GM18498 (cell line): ENCODE measurements at regions not wholly inside any gene's neighbourhood (a gene's known extent, or its start where the extent isn't known, plus 50 kb on each side); places are given as distances from the start of the nearest gene placed in this dataset.

Experiments used
- ATAC-seq: cut with Tn5 transposase; IDR thresholded peaks from one replicate; pipeline ENCODE4 v1.9.1; 2021; ENCODE audit warnings: mild to moderate bottlenecking, moderate library complexity; ENCODE audit not compliant: unreplicated experiment

DNA sequence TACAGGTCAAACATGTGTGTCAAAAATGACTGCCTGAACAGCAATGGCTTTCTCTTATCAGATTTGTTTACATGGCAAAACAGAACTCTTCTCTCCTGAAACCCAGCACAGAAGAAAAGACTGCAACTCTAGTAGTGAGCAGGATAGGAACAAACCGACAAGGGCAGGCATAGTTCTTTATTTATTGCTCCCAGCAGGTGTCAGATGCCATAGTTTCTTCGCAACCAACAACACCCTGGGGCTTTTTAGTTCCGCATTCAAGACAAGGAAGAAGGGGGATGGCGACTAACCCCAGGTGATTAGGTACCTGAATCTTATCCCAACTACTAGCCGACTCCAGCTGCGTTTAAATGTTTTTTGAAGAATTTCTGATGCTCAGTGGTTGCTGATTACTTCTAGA, 367.5 kb upstream of the FIGN start:
- ATAC-seq, result no peak

DNA sequence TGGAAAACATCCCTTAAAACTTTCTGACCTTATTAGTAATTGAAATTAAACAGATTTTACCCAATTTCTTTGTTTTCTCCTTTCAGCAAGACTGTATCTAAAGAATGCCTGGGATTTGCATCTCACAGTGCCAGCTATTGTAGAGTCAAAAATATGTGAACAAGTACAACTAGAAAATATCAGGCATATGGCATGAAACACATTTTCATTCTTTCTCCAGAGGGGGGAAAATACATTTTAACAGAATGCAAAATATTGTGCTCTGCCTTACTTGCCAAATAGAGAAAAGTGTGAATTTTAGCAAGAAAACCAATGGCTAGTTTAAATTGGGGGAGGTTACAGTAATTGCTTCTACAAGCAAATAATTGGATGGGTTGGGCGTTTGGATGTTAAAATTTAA, 366.6 kb upstream of the FIGN start:
- no peak for ATAC-seq

DNA sequence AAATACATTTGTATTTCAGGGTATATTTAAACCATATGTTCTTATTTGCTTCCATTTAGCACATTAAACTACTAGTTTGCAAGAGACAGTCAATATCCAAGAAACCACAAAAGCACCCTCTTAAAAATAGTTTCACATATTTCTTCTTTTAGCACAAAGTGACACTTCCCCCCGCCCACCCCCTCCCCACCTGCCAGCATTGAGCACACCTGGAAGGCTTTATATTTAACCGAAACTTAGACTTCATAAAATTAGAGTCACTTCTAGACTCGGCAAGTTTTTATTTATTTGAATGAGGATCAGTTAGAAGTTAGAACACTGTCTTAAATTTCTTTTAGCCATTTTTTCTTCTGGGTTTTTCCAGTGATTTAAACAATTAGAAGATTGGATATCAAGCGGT, 355.9 kb upstream of the FIGN start:
- no peak for ATAC-seq

DNA sequence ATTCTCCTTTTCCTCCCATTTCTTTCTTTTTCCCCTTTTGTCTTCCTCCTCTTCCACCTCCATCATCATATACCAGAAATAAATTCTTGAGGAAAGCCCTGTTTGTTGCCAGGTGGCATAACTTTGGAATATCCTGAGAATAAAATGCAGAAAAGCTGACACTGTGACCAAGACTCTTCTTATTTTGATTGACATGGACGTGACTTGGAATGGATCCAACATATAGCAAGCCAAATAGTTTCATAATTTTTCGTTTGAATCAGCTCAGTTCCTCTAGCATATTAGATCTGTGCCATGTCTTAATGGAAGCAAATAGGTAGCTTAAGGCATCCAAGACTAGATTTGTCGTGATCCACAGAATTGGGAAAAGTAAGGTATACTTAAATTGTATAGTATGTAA, 354.7 kb upstream of the FIGN start:
- ATAC-seq, result no peak

DNA sequence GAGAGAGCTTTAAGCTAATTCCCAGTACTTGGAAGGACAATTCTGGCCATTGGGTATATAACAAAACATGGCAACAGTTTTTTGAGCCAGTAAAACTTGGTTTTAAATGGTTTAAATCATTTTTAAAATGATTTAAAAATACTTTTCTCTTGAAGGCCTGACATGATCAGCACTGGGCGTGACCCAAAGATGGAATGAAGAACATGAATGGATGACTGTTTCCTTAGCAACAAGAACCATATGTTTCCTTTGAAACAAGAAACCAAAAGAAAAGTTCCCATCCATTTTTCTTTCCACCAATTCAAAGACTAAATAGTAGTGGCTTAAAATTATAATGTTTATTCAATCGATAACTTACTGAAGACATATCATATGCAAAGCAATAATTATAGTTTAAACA, 348.3 kb upstream of the FIGN start:
- ATAC-seq, result no peak

DNA sequence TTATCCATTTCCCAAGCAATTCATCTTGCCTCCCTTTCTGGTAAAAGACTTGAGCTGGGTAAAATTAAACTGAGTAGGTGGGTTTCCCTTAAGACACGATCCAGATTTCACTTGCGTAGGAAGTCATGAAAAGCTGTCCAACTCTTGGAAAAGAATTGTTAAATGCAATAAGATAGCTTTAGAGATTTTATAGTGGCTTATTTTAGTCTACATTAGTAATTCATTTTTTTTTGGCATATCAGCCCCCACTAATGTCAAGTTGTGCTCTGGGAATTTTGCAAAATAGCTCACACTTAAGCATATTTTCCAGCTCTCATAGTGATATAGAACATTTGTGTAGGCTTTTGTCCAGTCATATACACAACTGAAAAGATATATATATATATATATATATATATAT, 344.7 kb upstream of the FIGN start:
- no peak for ATAC-seq

DNA sequence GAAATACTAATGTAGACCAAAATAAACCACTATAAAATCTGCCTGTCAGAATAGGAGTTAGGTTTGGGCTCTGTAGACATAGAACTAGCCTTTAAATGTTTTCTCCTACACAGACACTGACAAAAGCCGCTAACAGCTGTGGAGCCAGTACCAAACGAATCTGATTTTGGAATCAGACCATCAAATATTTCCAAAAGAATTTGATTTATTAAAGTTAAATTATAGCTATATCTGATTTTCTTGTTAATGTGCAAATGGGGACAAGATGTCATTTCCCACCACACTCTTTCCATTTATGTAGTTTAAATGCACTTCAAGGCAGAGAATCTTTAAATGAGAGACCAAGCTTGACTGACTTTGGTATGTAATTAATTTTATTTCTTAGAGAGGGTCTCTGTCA, 343.4 kb upstream of the FIGN start:
- no peak for ATAC-seq

DNA sequence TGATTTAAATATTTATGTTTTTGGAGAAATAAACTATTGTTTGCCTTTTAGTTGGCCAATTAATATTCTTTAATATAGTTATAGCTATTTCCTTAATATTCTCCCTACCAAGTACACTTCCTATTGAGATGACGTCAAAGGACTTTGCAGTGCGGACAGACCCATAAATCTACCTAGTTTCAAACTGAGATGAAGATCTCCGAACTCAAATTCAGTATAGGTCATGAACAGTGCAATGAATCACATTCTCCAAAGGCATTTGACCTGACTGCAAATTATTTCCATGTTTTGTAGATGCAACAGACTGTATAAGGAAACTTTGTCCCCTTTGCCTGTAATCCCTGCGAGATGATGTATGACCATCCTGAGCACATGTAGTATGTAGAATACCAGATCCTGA, 342.6 kb upstream of the FIGN start:
- ATAC-seq, result no peak

DNA sequence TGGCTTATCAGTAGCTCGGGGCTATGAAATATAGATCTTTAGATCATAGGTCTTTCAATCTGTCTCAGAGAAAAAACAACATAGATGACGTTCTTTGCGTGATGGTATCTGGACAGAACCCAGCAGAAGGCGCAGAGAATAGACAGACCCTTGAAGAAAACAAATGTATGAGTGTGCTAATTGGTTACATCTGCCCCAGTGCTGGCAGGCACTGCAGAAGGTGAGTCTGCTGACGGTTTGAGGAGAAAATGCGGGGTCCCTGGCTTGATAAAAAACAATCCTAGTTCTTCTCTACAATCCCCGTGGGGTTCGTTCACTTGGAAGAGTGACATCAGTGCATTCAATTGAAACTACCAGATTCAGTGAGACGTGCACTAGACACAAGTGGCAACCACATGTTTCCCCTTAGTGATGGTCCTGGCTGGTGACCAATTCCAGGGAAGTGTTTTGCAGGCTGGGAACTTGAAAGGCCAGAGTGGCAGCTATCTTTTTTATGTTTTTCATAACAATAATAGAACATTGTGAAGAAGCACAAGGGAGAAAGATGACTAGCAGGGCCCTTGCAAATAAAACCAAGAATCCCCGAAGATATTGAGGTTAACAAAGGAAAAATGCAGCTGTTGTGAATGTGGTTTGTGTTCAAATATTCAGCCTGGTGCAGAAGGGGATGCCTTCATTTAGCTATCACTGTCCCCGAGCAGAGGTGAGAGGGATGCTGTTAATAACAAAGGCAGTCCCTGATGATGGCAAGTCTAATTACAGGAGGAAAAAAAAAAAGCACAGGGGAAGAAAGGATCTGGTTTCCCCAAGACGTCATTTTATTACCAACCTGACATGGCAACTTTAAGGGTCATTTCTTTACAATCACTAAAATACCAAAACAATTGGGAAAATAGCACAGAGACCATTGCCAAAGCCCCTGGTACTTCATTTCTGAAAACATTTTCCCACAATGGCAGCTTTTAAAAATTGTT, 337.6 kb upstream of the FIGN start:
- no peak for ATAC-seq

DNA sequence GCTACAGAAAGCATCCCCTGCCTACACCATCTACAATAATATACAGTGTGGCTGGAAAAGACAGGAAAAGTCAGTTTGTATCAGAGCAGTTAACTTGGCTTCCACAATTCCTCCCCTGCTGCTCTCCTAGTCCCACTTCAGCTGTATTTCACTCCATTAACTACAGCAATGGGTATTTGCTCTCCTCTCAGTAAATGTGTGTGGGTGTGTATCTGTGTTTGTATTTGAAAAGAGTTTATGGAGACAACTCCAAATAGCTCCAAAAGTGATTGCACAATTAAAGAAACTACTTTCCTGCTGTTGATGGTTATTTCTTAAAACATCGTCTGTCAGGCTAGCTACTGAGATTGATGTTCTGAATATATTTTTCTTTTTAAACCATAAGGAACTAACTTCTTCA, 333.7 kb upstream of the FIGN start:
- no peak for ATAC-seq

DNA sequence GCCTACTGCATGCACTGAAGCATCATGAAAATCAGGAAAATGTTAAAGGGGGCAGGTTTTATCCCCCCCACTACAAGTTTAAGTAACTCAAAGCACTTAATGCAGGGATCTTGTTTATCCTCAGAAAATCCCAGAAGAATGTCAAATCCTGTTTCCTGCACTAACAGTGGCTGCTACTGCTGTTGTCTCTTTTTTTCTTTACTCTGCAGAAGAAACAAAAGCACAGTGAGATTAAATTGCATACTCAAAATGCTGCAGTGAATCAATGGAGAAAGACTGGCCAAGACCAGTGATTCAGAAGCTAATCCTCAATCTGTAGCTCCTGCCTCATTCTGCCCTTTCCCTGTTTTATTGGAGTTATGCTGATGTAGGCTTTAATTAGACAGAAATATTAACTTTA, 332.3 kb upstream of the FIGN start:
- no peak for ATAC-seq

DNA sequence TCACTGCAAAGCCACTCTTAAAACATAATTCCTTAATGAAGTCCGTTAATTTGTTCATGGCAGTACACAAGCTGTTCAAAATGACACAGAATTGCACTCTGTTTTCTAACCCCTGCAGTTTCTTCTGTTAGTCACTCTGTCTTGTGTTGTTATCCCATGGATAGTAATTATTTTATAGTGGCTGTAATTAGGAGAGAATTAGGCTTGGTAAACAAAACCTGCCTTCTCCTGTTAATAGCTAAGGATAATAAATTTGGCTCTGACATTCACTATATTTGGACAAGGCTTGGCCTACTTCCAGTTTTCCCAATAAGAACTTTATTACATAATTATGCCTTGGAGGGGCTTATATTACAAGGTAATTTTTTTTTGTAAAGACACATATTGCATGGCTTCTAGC, 330.3 kb upstream of the FIGN start:
- ATAC-seq, result no peak

DNA sequence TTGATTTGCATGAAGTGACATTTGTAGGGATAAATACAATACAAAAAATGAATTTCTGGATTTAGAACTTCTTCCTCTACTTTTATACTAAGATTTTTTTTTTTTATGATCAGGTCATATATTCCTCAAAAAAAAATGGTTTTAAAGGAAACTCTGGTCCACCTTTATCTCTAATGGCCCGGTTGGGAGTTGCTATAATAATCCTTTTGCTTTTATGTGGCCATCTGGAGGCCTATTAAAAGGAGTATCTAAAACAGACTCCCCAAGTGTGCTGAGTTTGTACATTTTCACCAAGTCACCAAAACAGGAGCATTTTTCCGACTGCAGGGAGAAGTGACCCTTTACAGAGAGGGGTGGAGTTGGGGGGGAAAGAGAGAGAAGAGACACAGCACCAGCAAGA, 329.2 kb upstream of the FIGN start:
- no peak for ATAC-seq

DNA sequence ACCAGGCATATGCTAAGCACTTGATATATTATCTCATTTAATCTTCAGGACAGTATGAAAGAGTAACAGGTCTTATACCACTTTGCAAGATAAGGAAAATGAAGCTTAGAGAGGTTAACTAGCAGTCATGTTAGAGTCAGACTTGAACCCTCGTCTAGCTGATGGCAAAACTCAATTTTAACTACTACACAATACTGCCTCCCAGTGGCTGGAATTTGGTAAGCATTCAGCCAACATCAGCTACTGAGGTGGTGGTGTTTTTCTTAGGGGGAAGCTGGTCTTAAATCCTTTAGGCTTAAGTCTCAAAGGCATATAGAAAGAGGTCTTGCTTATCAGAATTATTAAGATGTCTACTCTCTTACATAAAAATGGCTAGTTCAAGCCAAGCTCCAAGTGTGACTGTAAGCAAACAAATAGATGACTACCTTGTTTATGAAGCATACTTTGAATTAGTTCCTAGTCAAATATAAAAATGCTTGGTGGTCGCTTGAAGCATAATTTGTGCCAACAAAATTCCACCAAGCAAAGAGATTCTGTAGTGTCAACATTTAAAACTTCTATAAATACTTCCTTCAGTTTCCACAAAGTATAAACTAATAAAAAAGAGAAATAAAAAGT, 325.4 kb upstream of the FIGN start:
- peak; percentile 75 for ATAC-seq

DNA sequence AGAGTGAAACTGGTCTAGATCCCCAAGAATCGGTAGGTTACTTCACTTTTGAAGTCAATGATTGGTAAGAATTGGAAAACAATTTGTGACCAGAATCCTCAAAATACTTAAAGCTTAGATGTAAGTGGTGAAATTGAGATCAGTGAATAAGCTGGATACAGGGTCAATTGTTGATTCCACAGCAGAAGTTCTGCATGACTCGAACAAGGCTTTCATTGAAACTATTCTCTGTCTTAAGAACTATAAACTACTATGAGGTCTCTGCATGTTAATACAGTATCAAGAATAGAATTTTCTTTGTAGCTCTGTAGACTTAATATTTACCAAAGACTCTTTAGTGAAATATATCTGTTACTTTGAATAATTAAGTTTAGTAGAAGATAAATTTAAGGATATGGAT, 324.2 kb upstream of the FIGN start:
- no peak for ATAC-seq

DNA sequence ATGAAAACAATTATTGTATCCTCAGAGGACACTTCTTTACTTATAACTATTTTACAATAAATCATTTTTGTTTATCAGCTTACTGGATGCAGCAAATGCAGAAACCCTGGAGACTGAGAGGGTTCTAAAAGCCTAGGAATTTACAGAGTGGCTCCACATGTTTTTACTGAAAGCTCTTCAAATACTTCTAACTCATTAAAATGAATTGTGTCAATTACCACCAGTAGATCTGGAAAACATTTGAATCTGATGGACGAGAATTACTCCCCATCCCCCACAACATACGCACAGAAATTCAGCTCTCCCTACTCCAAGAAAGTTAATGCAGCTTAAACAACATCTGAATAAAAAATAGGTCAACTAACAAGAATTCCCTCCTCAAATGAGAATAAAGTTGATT, 319.8 kb upstream of the FIGN start:
- no peak for ATAC-seq

DNA sequence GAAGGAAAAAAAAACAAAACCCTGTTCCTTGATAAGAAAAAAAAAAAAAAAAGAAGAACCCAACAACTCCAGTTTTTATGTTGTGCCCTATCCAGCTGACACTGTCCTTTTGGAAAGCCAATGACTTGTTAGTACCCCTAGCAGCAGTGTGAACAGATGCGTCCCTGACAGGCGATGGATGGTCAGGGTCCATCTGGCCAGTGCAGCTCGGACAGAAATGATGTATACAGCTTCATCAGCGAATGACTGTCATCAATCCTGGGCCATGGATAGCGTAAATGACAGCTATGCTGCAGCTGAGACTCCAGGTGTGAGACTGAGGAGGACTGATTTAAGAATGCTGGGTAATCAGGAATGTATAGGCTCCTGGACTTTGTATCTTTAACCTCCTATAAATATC, 318.8 kb upstream of the FIGN start:
- ATAC-seq, result no peak

DNA sequence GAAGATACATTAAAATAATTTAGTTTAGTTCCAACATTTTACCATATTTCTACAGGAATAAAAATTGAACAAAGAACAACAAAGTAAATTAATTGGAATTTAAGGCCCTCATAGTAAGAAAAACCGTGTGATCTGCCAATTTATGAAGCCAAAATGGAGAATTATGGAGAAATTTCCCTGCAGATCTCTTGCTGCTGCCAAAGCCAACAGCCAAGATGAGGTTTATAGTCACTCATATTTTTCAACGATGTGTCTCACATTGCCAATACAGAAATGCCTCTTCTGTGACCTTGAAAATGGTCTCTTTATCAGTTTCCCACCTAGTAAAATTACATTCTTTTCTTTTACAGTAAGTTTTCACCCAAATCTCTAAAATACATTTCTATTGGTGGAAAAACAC, 317.2 kb upstream of the FIGN start:
- ATAC-seq, result no peak

DNA sequence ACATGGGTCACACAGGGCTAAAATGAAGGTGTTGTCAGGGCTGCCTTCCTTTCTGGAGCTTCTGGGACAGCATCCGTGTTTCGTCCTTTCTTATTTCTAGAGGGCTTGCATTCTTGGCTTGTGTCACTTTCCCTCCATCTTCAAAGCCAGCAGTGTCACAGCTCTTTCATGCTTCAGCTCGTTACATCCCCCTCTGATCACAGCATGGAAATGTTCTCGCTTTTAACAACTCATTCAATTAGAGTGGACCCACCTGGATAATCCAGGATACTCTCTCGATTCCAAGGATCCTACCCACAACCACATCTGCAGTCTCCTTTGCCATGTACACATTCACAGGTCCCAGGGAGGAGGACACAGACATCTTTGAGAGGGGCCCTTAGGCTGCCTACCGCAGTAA, 316.2 kb upstream of the FIGN start:
- no peak for ATAC-seq

DNA sequence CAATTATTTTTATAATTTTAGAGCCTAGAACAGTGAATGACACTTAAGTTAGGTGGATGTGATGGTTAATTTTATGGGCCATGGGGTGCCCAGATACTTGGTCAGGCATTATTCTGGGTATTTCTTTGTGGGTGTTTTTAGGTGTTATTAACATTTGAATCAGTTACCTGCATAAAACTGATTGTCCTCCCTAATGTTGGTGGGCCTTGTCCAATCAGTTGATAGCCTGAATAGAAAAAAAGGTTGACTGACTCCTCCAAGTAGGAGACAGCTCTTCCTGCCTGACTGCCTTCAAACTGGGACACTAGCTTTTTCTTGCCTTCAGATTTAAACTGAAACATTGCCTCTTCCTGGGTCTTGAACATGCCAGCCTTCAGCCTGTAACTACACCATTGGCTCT, 312.9 kb upstream of the FIGN start:
- ATAC-seq, result no peak

DNA sequence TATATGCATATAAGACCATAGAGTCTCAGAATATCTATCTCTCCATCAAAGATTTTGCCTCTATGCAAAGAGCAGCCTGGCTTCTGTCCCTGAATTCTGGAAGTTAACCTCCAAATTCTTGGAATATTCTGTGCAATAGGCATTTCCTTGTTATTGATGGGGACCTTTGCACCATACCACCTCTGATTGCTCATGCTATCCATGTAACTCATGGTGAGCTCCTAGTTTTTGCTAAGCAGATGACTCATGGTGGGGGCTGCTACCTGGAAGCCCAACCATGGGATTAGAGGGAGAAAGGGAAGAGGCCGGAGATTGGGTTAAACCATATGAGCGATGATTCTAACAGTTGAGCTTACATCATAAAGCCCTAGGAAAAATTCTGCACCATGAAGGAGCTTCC, 310.2 kb upstream of the FIGN start:
- no peak for ATAC-seq

DNA sequence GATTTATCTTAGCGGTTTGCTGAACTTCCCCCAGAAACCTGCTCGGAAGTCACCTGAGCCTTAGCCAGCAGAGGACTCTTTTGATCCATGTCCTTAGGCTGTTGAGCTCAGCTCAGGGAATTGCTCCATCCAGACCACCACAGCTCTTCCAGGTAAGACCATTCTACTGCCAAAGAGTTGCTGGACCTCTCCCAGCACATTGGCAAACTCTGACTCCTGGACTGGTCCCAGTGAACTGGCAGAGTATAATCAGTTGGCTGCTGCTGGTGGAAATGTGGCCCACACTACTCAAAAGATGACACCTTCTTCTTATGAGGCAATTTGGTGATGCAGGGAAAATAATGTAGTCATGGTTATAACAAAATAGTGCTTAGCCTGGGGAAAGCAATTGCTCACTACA, 308.8 kb upstream of the FIGN start:
- ATAC-seq, result no peak

DNA sequence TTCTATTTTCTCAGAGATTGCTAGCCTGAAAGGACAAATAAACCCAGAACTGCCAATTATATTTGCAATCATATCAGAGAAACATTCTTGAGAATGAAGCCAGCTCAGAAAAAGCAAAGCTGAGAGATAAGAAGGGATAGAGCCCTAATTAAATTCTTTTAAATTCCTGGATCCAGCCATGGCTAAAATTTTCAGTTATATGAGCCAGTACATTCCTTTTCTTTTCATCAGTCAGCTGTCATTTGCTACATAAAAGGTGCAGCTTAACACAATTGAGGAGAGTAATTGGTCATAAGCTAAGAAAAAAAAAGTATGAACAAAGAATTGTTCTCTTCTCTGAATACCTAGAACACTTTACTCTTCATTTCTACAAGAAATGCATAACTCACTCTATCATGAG, 303.5 kb upstream of the FIGN start:
- no peak for ATAC-seq
